Embryonic facial prominence (tissue), 1 donor: ENCODE measurements at regions not wholly inside any gene's neighbourhood (a gene's known extent, or its start where the extent isn't known, plus 50 kb on each side); places are given as distances from the start of the nearest gene placed in this dataset.

Source experiments
- DNase-seq: peaks from one replicate; pipeline ENCODE4 v3.0.0-alpha.2; 2016; ENCODE audit errors: extremely low spot score

- DNase-seq: no peak
These were observed 53.3 kb downstream of the FOXD1 start for GRCh38 chr5:73395256-73395655.

- DNase-seq: no peak
These were observed 54.0 kb downstream of the FOXD1 start for GRCh38 chr5:73394610-73395009.

- no peak for DNase-seq
These were observed 54.7 kb downstream of the FOXD1 start for GRCh38 chr5:73393611-73394489.

GRCh38 chr5:73392775-73393174 lies 55.8 kb downstream of the FOXD1 start:
- DNase-seq: no peak

GRCh38 chr5:73391441-73391881 lies 57.1 kb downstream of the FOXD1 start:
- DNase-seq: no peak

GRCh38 chr5:73390972-73391371 lies 57.6 kb downstream of the FOXD1 start:
- no peak for DNase-seq

- no peak for DNase-seq
These were observed 59.8 kb downstream of the FOXD1 start for GRCh38 chr5:73388740-73389139.

- DNase-seq: no peak
These were observed 60.3 kb downstream of the FOXD1 start for GRCh38 chr5:73388306-73388684.

- no peak for DNase-seq
These were observed 60.8 kb downstream of the FOXD1 start for GRCh38 chr5:73387601-73388305.

- no peak for DNase-seq
These were observed 61.4 kb downstream of the FOXD1 start for GRCh38 chr5:73387149-73387591.

GRCh38 chr5:73384861-73385260 lies 63.7 kb downstream of the FOXD1 start:
- no peak for DNase-seq

- no peak for DNase-seq
These were observed 66.2 kb downstream of the FOXD1 start for GRCh38 chr5:73382401-73382740.

- no peak for DNase-seq
These were observed 66.8 kb downstream of the FOXD1 start for GRCh38 chr5:73381590-73382400.

- no peak for DNase-seq
These were observed 67.6 kb downstream of the FOXD1 start for GRCh38 chr5:73380710-73381589.

- no peak for DNase-seq
These were observed 68.5 kb downstream of the FOXD1 start for GRCh38 chr5:73380041-73380440.

GRCh38 chr5:73379435-73379834 lies 69.1 kb downstream of the FOXD1 start:
- no peak for DNase-seq

GRCh38 chr5:73378765-73379164 lies 69.8 kb downstream of the FOXD1 start:
- DNase-seq: no peak

- no peak for DNase-seq
These were observed 70.5 kb downstream of the FOXD1 start for GRCh38 chr5:73378070-73378469.

- no peak for DNase-seq
These were observed 71.9 kb downstream of the FOXD1 start for GRCh38 chr5:73376618-73377170.

- no peak for DNase-seq
These were observed 72.6 kb downstream of the FOXD1 start for GRCh38 chr5:73375949-73376348.

- DNase-seq: no peak
These were observed 73.4 kb downstream of the FOXD1 start for GRCh38 chr5:73375191-73375545.
